ENCODE measurements at regions not wholly inside any gene's neighbourhood (a gene's known extent, or its start where the extent isn't known, plus 50 kb on each side); places are given as distances from the start of the nearest gene placed in this dataset.
"Not testable (repeated sequence)": the region's sequence is repeated elsewhere in the genome, so short reads cannot be mapped to it uniquely, and the experiment has no call there.

GRCh38 chr5:68048516-68048915 is 167.0 kb upstream of the PIK3R1 start:
- in situ Hi-C loops (cut with HindIII; ENCODE audit: low pct_unique_long_range_greater_than_20kb, low sequenced_read_pairs): no loop called here

DNA sequence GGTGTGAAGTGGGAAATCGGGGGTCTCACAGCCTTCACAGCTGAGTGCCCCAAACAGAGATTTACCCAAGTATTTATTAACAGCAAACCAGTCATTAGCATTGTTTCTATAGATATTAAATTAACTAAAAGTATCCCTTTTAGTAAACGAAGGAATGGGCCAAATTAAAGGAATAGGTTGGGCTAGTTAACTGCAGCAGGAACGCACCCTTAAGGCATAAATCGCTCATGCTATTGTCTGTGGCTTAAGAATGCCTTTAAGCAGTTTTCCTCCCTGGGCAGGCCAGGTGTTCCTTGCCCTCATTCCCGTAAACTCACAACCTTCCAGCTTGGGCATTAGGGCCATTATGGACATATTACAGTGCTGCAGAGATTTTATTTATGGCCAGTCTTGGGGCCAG is 167.5 kb upstream of the PIK3R1 start:
- DNase-seq (ENCODE audit: low read depth, low spot score): not testable (repeated sequence)

More at GRCh38 chr5:68048516-68048915, 167.0 kb upstream of the PIK3R1 start:
- no peak for DNase-seq (ENCODE audit: low read depth, low spot score)

DNA sequence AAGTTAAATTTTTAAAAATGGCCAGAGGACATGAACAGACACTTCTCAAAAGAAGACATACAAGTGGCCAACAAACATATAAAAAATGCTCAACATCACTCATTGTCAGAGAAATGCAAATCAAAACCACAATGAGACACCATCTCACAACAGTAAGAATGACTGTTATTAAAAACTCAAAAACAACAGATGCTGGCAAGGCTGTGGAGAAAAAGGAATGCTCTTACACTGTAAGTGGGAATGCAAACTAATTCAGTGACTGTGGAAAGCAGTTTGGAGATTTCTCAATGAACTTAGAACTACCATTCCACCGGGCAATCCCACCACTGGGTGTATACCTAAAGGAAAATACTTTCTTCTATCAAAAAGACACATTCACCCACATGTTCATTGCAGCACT is 168.5 kb upstream of the PIK3R1 start:
- in situ Hi-C loops (cut with HindIII; ENCODE audit: low pct_unique_long_range_greater_than_20kb, low sequenced_read_pairs): no loop called here
- no peak for DNase-seq (ENCODE audit: low read depth, low spot score)

More for the DNA sequence above, 167.5 kb upstream of the PIK3R1 start:
- in situ Hi-C loops (cut with HindIII; ENCODE audit: low pct_unique_long_range_greater_than_20kb, low sequenced_read_pairs): not testable (repeated sequence)

GRCh38 chr5:68046445-68046844 is 169.1 kb upstream of the PIK3R1 start:
- peak; percentile 15 for DNase-seq (ENCODE audit: low read depth, low spot score)
- in situ Hi-C loops (cut with HindIII; ENCODE audit: low pct_unique_long_range_greater_than_20kb, low sequenced_read_pairs): no loop called here

- in situ Hi-C loops (cut with HindIII; ENCODE audit: low pct_unique_long_range_greater_than_20kb, low sequenced_read_pairs): no loop called here
- DNase-seq (ENCODE audit: low read depth, low spot score): no peak
Observed at GRCh38 chr5:68041293-68041692, 174.3 kb upstream of the PIK3R1 start.

DNA sequence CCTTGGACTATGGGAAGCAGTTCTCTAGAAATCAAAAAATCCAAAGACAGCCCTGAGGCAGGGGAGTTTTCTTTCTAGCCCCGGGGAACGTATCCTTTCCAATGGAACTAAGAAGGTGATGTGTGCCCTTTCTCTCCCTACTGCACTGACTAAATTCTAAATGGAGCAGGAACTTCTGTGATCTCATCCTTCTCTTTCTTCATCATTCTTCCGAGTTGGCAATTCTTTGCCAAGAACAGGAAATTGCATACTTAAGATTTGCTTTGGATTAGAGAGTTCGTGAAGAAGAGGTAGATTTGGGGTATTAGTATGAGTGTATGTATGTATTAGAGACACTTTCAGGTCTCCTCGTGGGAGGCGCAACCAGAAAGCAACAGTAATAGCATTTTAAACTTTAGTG is 178.0 kb upstream of the PIK3R1 start:
- in situ Hi-C loops (cut with HindIII; ENCODE audit: low pct_unique_long_range_greater_than_20kb, low sequenced_read_pairs): no loop called here
- no peak for DNase-seq (ENCODE audit: low read depth, low spot score)

DNA sequence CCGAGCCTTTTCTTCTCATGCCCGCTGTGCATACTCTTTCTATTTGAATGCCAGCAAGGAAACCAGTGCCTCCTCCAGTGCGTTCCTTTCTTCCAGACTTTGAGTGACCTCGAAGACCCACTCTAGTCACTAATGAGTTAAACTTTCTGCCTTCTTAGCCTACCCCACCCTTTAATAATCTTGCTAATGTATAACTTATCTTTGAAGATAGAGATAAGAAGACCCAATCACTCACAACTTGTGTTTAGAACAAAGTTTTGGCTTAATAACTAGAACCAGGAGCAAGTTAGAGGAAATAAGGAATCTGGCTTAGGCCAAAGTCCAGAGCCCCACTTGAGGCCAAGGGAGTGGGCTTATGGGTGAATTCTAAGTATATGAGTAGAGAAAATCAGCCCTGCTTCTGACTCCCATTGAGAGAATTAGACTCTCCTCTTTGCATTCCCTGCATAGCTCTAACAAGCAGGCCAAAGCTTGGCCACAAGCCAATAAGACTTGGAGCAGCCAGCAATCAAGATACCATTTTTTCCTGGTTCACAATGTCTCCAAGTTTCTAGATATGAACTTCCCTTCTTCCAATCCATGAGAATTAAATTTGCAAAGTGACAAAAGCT is 181.5 kb upstream of the PIK3R1 start:
- in situ Hi-C loops (cut with HindIII; ENCODE audit: low pct_unique_long_range_greater_than_20kb, low sequenced_read_pairs): no loop called here
- no peak for DNase-seq (ENCODE audit: low read depth, low spot score)

- in situ Hi-C loops (cut with HindIII; ENCODE audit: low pct_unique_long_range_greater_than_20kb, low sequenced_read_pairs): no loop called here
- DNase-seq (ENCODE audit: low read depth, low spot score): no peak
Observed at GRCh38 chr5:68033029-68033428, 182.5 kb upstream of the PIK3R1 start.

GRCh38 chr5:68032216-68032762 is 183.3 kb upstream of the PIK3R1 start:
- DNase-seq (ENCODE audit: low read depth, low spot score): no peak
- in situ Hi-C loops (cut with HindIII; ENCODE audit: low pct_unique_long_range_greater_than_20kb, low sequenced_read_pairs): no loop called here

- in situ Hi-C loops (cut with HindIII; ENCODE audit: low pct_unique_long_range_greater_than_20kb, low sequenced_read_pairs): no loop called here
- no peak for DNase-seq (ENCODE audit: low read depth, low spot score)
Observed at GRCh38 chr5:68028131-68028727, 187.3 kb upstream of the PIK3R1 start.

GRCh38 chr5:68027519-68027918 is 188.0 kb upstream of the PIK3R1 start:
- in situ Hi-C loops (cut with HindIII; ENCODE audit: low pct_unique_long_range_greater_than_20kb, low sequenced_read_pairs): no loop called here
- DNase-seq (ENCODE audit: low read depth, low spot score): no peak

DNA sequence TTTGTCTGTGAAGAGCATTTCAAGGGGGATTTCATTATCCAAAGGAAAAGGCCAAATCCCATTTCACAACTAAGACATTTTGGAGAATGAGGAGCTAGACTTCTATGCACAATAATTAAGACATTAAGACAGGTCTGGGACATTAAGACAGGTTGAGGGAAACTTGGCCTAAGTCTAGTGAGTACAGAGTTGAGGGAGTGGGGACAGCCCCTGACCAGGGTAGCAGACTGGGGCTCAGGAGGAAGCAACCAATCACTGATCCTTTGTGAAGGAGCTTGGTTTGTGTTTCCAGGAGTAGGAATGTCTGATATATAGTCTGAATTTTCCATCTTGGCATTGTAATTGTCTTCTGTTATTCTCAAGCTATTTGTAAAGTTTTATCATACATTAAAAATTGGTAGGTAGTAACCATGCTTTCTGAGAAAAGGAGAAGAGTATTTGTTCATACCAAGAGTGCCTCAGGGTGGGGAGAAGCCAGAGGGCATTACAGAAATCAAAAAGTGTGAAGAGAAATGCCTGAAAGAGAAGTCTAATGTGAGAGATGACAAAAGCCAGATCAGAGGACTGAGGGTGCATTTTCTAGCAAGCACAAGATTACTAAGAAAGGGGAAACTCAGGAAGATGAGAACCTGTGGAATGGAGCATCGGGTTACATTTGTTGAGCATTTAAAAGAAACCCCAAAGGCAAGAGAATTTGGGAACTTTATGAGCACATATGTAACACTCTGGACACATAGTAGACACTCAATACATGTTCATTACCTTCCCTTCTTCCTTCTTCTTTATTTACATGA is 189.3 kb upstream of the PIK3R1 start:
- no peak for DNase-seq (ENCODE audit: low read depth, low spot score)
- in situ Hi-C loops (cut with HindIII; ENCODE audit: low pct_unique_long_range_greater_than_20kb, low sequenced_read_pairs): no loop called here

- no peak for DNase-seq (ENCODE audit: low read depth, low spot score)
- in situ Hi-C loops (cut with HindIII; ENCODE audit: low pct_unique_long_range_greater_than_20kb, low sequenced_read_pairs): no loop called here
Observed at GRCh38 chr5:68024426-68024825, 191.1 kb upstream of the PIK3R1 start.

GRCh38 chr5:68021916-68022315 is 193.6 kb upstream of the PIK3R1 start:
- no peak for DNase-seq (ENCODE audit: low read depth, low spot score)
- in situ Hi-C loops (cut with HindIII; ENCODE audit: low pct_unique_long_range_greater_than_20kb, low sequenced_read_pairs): no loop called here

DNA sequence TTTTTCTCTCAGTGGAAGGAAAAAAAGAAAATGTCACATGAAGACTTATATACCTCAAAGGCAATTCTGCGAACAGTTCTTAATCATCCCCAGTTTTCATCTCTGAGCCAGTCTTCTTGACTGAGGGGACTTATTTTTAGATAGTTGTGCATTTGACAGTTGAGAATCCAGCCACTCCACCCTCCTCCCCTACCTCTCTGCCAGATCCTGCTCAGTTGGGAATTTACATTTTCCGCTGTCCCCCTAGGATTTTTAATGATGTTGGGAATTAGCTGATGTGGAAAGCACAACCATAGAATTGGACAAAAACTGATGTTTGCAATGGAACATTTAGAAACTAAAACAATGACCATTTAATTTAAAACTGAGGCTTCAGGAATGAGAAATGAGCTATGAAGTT is 194.3 kb upstream of the PIK3R1 start:
- no peak for DNase-seq (ENCODE audit: low read depth, low spot score)
- in situ Hi-C loops (cut with HindIII; ENCODE audit: low pct_unique_long_range_greater_than_20kb, low sequenced_read_pairs): no loop called here

DNA sequence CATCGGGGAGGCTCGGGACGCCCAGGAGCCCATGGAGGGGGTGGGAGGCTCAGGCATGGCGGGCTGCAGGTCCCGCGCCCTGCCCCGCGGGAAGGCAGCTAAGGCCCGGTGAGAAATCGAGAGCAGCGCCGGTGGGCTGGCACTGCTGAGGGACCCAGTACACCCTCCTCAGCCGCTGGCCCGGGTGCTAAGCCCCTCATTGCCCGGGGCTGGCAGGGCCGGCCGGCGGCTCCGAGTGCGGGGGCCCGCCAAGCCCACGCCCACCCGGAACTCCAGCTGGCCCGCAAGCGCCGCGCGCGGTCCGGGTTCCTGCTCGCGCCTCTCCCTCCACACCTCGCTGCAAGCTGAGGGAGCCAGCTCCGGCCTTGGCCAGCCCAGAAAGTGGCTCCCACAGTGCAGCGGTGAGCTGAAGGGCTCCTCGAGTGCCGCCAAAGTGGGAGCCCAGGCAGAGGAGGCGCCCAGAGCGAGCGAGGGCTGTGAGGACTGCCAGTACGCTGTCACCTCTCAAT is 195.0 kb upstream of the PIK3R1 start:
- DNase-seq (ENCODE audit: low read depth, low spot score); in situ Hi-C loops (cut with HindIII; ENCODE audit: low pct_unique_long_range_greater_than_20kb, low sequenced_read_pairs): not testable (repeated sequence)

DNA sequence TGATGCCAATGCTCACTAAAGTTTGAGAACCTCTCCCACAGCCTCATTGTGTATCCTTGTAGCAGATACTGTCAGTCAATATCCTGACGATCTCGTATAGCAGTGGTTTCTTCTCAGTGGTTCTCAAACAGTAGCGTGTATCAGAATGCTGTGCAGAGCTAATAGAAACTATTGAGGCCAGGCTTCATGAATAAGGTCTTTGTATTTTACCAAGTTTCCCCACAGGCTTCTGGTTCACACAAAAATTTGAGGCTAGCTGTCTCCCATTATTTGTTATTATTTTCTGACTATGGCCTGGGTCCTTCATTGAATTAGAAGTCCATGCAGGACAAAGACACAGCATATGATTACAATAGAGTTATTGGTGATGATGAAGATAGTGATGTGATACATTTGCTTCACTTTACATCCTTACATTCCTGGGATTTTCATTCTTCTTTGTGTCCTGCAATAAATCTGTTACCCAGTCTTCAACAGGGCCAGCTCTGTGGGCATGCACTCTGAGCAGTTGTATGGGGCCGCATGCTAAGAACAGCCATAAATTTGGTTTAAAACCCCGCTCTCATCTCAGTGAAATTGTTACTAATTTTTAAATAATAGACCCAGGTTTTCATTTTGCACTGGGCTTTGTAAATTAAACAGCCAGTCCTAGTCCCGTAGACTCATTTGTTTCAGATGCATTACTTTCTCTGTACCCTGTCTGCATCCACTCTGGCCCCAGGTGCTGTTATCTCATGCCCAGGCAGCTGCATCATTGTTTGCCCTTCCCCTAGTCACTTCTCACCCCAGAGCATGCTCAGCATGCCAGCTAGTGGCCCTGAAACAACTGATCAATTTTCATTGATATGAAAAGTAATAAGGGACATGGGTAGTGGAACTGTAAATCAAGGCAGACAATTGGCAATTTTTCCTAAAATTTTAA is 199.9 kb upstream of the PIK3R1 start:
- DNase-seq (ENCODE audit: low read depth, low spot score): peak; percentile 80
- in situ Hi-C loops (cut with HindIII; ENCODE audit: low pct_unique_long_range_greater_than_20kb, low sequenced_read_pairs): no loop called here

Data from SK-MEL-5 (cell line).